Prostate gland (tissue), 2 donors: ENCODE measurements at regions not wholly inside any gene's neighbourhood (a gene's known extent, or its start where the extent isn't known, plus 50 kb on each side); places are given as distances from the start of the nearest gene placed in this dataset.

ENCODE experiments used
- DNase-seq: peaks from one replicate; pipeline ENCODE4 v3.0.0-alpha.2; 2019; ENCODE audit warnings: low spot score
- H3K27ac ChIP-seq, 2 donors: fragments of 200-600 bp; sonication (generic); 2 replicates each; pipeline ENCODE4 v1.5.1; 2017 to 2019
- H3K27me3 ChIP-seq: fragments of 200-600 bp; sonication (generic); replicated peaks from 2 replicates; pipeline ENCODE4 v1.5.1; 2019; ENCODE audit not compliant: insufficient read depth
- H3K36me3 ChIP-seq, 2 donors: fragments of 200-600 bp; sonication (generic); 1 replicate in 1 of 2; 2 replicates in 1 of 2; pipeline versions ENCODE4 v1.5.1 to v1.8.1; 2017 to 2019
- H3K4me1 ChIP-seq: fragments of 200-600 bp; sonication (generic); replicated peaks from 2 replicates; pipeline ENCODE4 v1.5.1; 2019
- H3K4me3 ChIP-seq, 2 donors: fragments of 200-600 bp; sonication (generic); 2 replicates each; pipeline ENCODE4 v1.5.1; 2017 to 2019
- H3K9me3 ChIP-seq: fragments of 200-600 bp; sonication (generic); 2 replicates; pipeline ENCODE4 v1.5.1; 2017
- POLR2A ChIP-seq: fragments of 450-650 bp; IDR thresholded peaks from one replicate; pipeline ENCODE4 v1.6.1; 2016; ENCODE audit warnings: antibody characterized with exemption, mild to moderate bottlenecking
- POLR2AphosphoS5 ChIP-seq: sonication (generic); formaldehyde crosslinking; IDR thresholded peaks from one replicate; pipeline ENCODE4 v1.6.1; 2017; ENCODE audit warnings: antibody characterized with exemption
- WGBS: methylation state at CpG from one replicate; pipeline ENCODE4 v1.1.5; 2018; 5-methylcytosine and 5-hydroxymethylcytosine counted together
- intact Hi-C: fragments of 100-400 bp; cut with DNase I; formaldehyde crosslinking; loops from one replicate; pipeline ENCODE4 v1.14.2; 2022
- TF ChIP-seq, protein P1 (sequence below), 4 experiments: fragments of 200-600 bp in 2 of 4; fragments of 450-650 bp in 2 of 4; sonication (generic) in 2 of 4; IDR thresholded peaks; 1 replicate in 3 of 4; 2 replicates in 1 of 4; pipeline ENCODE4 v1.5.1; 2016 to 2019; ENCODE audit warnings: antibody characterized with exemption in 4 of 4, mild to moderate bottlenecking in 2 of 4, moderate library complexity in 2 of 4

DNA sequence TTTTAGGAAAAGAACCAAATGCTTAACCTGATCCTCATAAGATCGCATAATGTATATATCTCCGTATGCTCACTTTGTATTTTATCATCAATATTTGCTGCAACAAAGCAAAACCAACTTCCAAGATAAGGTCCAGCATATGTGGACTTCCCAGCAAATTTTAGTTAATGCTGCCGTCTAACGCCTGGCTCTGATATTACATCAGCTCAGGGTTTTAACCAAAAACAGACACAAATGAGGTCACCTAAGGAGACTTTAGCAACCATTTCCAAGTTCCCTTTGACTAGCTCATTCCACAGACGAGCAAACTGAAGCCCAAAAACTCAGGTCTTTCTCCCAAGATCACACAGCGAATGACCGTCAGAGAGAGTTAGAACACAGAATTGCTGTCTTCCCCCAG lies 59.4 kb upstream of the UCN3 start:
- no peaks in the 10 kb centered on the region for H3K4me1 ChIP-seq
- H3K9me3 ChIP-seq: no peaks in the 10 kb centered on the region
- H3K36me3 ChIP-seq: no peaks in the 10 kb centered on the region
- H3K27ac ChIP-seq: no peak overlapping the region
- no peak overlapping the region for H3K4me3 ChIP-seq
- intact Hi-C loops: no loop called here
- TF ChIP-seq POLR2AphosphoS5 (no peak), POLR2A (no peak)
- TF ChIP-seq, protein P1, sequence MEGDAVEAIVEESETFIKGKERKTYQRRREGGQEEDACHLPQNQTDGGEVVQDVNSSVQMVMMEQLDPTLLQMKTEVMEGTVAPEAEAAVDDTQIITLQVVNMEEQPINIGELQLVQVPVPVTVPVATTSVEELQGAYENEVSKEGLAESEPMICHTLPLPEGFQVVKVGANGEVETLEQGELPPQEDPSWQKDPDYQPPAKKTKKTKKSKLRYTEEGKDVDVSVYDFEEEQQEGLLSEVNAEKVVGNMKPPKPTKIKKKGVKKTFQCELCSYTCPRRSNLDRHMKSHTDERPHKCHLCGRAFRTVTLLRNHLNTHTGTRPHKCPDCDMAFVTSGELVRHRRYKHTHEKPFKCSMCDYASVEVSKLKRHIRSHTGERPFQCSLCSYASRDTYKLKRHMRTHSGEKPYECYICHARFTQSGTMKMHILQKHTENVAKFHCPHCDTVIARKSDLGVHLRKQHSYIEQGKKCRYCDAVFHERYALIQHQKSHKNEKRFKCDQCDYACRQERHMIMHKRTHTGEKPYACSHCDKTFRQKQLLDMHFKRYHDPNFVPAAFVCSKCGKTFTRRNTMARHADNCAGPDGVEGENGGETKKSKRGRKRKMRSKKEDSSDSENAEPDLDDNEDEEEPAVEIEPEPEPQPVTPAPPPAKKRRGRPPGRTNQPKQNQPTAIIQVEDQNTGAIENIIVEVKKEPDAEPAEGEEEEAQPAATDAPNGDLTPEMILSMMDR (IDR thresholded peaks at IDR 0.05): no peak
- DNase-seq: no peak
- WGBS: 93% methylated on average over 7 of the region's 7 CpGs
- no peaks in the 10 kb centered on the region for H3K27me3 ChIP-seq

DNA sequence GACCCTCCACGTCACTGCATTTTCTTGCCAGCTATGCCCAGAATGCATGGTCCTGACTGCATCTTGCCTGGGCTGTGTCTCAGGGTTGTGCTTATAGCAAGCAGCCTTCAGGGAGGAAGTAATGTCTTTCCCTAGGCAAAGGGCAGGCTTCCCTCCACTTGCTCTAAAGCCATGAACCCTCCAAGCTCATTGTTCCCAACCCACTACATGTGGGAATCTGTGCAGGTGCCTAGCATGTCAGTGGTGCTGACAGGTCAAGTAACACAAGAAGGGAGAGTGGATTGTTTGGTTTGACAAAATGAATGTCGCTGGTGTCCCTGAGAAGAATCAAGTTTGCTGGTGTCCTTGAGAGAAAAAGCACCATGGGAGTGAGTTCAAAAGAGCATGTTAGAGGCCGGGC lies 53.9 kb upstream of the UCN3 start:
- no peaks in the 10 kb centered on the region for H3K9me3 ChIP-seq
- no peaks in the 10 kb centered on the region for H3K36me3 ChIP-seq
- WGBS: 89% methylated on average over 3 of the region's 3 CpGs
- H3K4me3 ChIP-seq: no peak overlapping the region
- H3K27me3 ChIP-seq: no peaks in the 10 kb centered on the region
- H3K27ac ChIP-seq: no peak overlapping the region
- no peak for DNase-seq
- no peaks in the 10 kb centered on the region for H3K4me1 ChIP-seq
- intact Hi-C loops: no loop called here
- TF ChIP-seq, protein P1 (IDR thresholded peaks at IDR 0.05): no peak
- no peak for TF ChIP-seq POLR2AphosphoS5

DNA sequence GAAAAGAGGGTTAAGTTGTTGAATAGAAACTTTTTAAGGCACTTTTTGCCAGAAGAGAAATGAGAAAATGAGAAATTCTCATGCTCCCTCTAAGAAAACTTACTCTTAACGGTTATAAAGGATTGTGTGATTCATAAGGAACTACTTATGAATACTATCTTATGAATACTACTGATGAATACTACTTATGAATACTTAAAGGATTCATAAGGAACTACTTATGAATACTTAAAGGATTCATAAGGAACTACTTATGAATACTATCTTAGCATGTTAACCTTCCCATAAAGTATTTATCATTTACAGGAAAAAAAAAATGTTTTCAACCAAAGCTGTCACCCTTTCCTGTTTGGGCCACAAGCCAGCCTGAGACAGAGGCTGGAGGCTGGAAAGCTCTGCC lies 53.1 kb upstream of the UCN3 start:
- intact Hi-C loops: no loop called here
- Histone ChIP-seq H3K27me3 (no peaks in the 10 kb centered on the region), H3K4me1 (no peaks in the 10 kb centered on the region), H3K36me3 (no peaks in the 10 kb centered on the region), H3K4me3 (no peak overlapping the region), H3K9me3 (no peaks in the 10 kb centered on the region), H3K27ac (no peak overlapping the region)
- TF ChIP-seq POLR2A (no peak), POLR2AphosphoS5 (no peak)
- TF ChIP-seq, protein P1 (IDR thresholded peaks at IDR 0.05): no peak
- WGBS: 87% methylated on average over 1 of the region's 1 CpG
- no peak for DNase-seq

DNA sequence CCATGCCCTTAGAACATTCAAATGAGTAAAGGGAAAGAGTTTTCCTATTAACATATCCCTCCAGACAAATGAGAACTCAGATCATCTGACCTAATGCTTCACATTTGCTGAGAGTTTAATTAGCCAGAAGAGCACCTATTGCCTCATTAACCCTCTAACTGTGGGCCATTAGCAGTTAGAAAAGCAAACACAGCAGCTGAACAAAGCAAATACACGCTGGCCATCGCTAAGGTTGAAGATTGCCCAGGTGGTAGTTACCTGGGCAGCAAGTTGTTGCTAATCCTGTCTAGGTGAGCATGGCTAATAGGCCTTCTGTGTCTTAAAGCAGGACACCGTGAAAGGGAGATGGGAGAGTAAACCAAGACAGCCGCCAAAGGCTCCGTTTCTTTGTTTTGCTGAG lies 49.9 kb upstream of the UCN3 start:
- no peaks in the 10 kb centered on the region for H3K27me3 ChIP-seq
- no peak overlapping the region for H3K4me3 ChIP-seq
- WGBS: 39% methylated on average over 5 of the region's 5 CpGs
- intact Hi-C loops: no loop called here
- no peaks in the 10 kb centered on the region for H3K9me3 ChIP-seq
- H3K36me3 ChIP-seq: no peaks in the 10 kb centered on the region
- no peak for TF ChIP-seq POLR2AphosphoS5
- TF ChIP-seq, protein P1 (IDR thresholded peaks at IDR 0.05): no peak
- no peak for TF ChIP-seq POLR2A
- no peak overlapping the region for H3K27ac ChIP-seq
- no peaks in the 10 kb centered on the region for H3K4me1 ChIP-seq
- no peak for DNase-seq
